ENCODE measurements at regions not wholly inside any gene's neighbourhood (a gene's known extent, or its start where the extent isn't known, plus 50 kb on each side); places are given as distances from the start of the nearest gene placed in this dataset.
"Not testable (repeated sequence)": the region's sequence is repeated elsewhere in the genome, so short reads cannot be mapped to it uniquely, and the experiment has no call there.

GRCh38 chr15:79156704-79157375 is 66.3 kb upstream of the RASGRF1 start:
- peaks cover 0 to 5% (median 0%) of the 10 kb centered on the region in 9 donors for H3K27me3 ChIP-seq
- DNase-seq (no peak), ATAC-seq (no peak)
- peaks cover 0 to 3% (median 0%) of the 10 kb centered on the region in 12 donors for H3K4me1 ChIP-seq
- TF ChIP-seq CTCF (IDR thresholded peaks at IDR 0.05) (no peak), POLR2A (IDR thresholded peaks at IDR 0.05) (no peak)
- no peaks in the 10 kb centered on the region for H3K9me3 ChIP-seq
- no peak overlapping the region for H3K4me3 ChIP-seq
- H3K27ac ChIP-seq = no peak overlapping the region
- no peaks in the 10 kb centered on the region for H3K36me3 ChIP-seq
- intact Hi-C loops (cut with DNase I) = no loop called here
- WGBS, 4 donors = 75 to 87% (median 82%) methylated on average over 7 of the region's 7 CpGs

GRCh38 chr15:79154483-79155135 is 64.0 kb upstream of the RASGRF1 start:
- Histone ChIP-seq H3K9me3 (peaks cover 0 to 2% (median 0%) of the 10 kb centered on the region in 12 donors), H3K4me3 (no peak overlapping the region), H3K4me1 (peaks cover 0 to 3% (median 0%) of the 10 kb centered on the region in 12 donors), H3K27ac (no peak overlapping the region), H3K36me3 (no peaks in the 10 kb centered on the region), H3K27me3 (peaks cover 0 to 5% (median 0%) of the 10 kb centered on the region in 9 donors)
- intact Hi-C loops (cut with DNase I) = no loop called here
- ATAC-seq (no peak), DNase-seq (no peak)
- TF ChIP-seq POLR2A (IDR thresholded peaks at IDR 0.05) (no peak), CTCF (IDR thresholded peaks at IDR 0.05) (no peak)
- 23 to 38% (median 31%) methylated on average over 9 of the region's 9 CpGs for WGBS, 4 donors

GRCh38 chr15:79144290-79144689 is 53.7 kb upstream of the RASGRF1 start:
- intact Hi-C loops (cut with DNase I); ATAC-seq: not testable (repeated sequence)

GRCh38 chr15:79140846-79141570 is 50.4 kb upstream of the RASGRF1 start:
- peaks cover 0 to 19% (median 5%) of the 10 kb centered on the region in 12 donors for H3K9me3 ChIP-seq
- WGBS, 4 donors = 16 to 42% (median 21%) methylated on average over 1 of the region's 1 CpG
- no peak for DNase-seq
- peaks cover 0 to 4% (median 0%) of the 10 kb centered on the region in 12 donors for H3K4me1 ChIP-seq
- peaks cover 0 to 7% (median 0%) of the 10 kb centered on the region in 9 donors for H3K27me3 ChIP-seq
- ATAC-seq = no peak
- no peaks in the 10 kb centered on the region for H3K36me3 ChIP-seq
- intact Hi-C loops (cut with DNase I) = no loop called here
- no peak for TF ChIP-seq CTCF (IDR thresholded peaks at IDR 0.05)
- no peak for TF ChIP-seq POLR2A (IDR thresholded peaks at IDR 0.05)
- no peak overlapping the region for H3K27ac ChIP-seq
- H3K4me3 ChIP-seq = no peak overlapping the region

More at GRCh38 chr15:79144290-79144689, 53.7 kb upstream of the RASGRF1 start:
- 80 to 97% (median 90%) methylated on average over 1 of the region's 1 CpG for whole genome bisulfite sequencing, 4 donors
- H3K9me3 ChIP-seq = peaks cover 0 to 22% (median 5%) of the 10 kb centered on the region in 12 donors
- H3K27ac ChIP-seq, H3K4me1 ChIP-seq, H3K36me3 ChIP-seq, DNase-seq, H3K27me3 ChIP-seq, H3K4me3 ChIP-seq: not testable (repeated sequence)

MicroRNAs encoded in the stretch of these regions (microRNA counts, 767-probe panel; counts per million panel counts)
- microRNA hsa-miR-184 = 0 to 71.6 counts per million in 2 donors

Small RNA genes in the stretch of these regions (microRNA-seq; reads per million reads assigned to microRNA genes)
- 1.8 to 10.7 (median 4.4) reads per million in 4 donors for gene MIR184

All from heart left ventricle (tissue), 16 donors.